HL-60 (cell line): ENCODE measurements at regions not wholly inside any gene's neighbourhood (a gene's known extent, or its start where the extent isn't known, plus 50 kb on each side); places are given as distances from the start of the nearest gene placed in this dataset.

Experiments used
- DNase-seq, 2 experiments: peaks; one replicate each; pipeline ENCODE4 v3.0.0-alpha.2; 2010 to 2020; ENCODE audit warnings: low read depth in 1 of 2, low spot score in 1 of 2
- H3K27ac ChIP-seq: fragments of 250-450 bp; sonication (Bioruptor Pico); replicated peaks from 2 replicates; pipeline ENCODE4 v1.5.1; 2020; ENCODE audit warnings: mild to moderate bottlenecking, moderate library complexity
- H3K27me3 ChIP-seq: fragments of 250-450 bp; sonication (Bioruptor Pico); 2 replicates; pipeline ENCODE4 v1.5.1; 2021; ENCODE audit warnings: mild to moderate bottlenecking, moderate library complexity; ENCODE audit not compliant: insufficient read depth, poor library complexity, severe bottlenecking
- H3K4me3 ChIP-seq: replicated peaks from 2 replicates; pipeline ENCODE4 v1.5.1; 2011; ENCODE audit warnings: mild to moderate bottlenecking, control low read depth, low read length; ENCODE audit not compliant: insufficient read depth
- GABPA ChIP-seq: IDR thresholded peaks from 2 replicates; pipeline ENCODE4 v1.6.1; 2012; ENCODE audit warnings: low read depth
- POLR2AphosphoS5 ChIP-seq: IDR thresholded peaks from 2 replicates; pipeline ENCODE4 v1.6.1; 2012; ENCODE audit warnings: low read depth
- SPI1 ChIP-seq: IDR thresholded peaks from 2 replicates; pipeline ENCODE4 v1.6.1; 2012; ENCODE audit warnings: low read depth, mild to moderate bottlenecking, borderline replicate concordance
- TF ChIP-seq, protein P1 (sequence below): IDR thresholded peaks from 2 replicates; pipeline ENCODE4 v1.6.1; 2012; ENCODE audit warnings: low read depth; ENCODE audit not compliant: insufficient replicate concordance
- TF ChIP-seq, protein P2 (sequence below): IDR thresholded peaks from one replicate; pipeline ENCODE4 v1.5.1; 2011; ENCODE audit warnings: low read length, control low read depth, inconsistent platforms; ENCODE audit not compliant: insufficient read depth

DNA sequence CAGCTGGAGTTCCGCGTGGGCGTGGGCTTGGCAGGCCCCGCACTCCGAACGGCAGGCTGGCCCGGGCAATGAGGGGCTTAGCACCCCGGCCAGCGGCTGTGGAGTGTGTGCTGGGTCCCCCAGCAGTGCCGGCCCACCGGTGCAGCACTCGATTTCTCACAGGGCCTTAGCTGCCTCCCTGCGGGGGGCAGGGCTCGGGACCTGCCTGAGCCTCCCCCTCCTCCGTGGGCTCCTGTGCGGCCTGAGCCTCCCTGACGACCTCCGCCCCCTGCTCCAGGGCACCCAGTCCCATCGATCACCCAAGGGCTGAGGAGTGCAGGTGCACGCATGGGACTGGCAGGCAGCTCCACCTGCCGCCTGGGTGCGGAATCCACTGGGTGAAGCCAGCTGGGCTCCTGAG is 191.8 kb downstream of the CYLC2 start:
- DNase-seq: no peak
- TF ChIP-seq GABPA (no peak), POLR2AphosphoS5 (no peak), SPI1 (no peak)
- TF ChIP-seq, protein P1, sequence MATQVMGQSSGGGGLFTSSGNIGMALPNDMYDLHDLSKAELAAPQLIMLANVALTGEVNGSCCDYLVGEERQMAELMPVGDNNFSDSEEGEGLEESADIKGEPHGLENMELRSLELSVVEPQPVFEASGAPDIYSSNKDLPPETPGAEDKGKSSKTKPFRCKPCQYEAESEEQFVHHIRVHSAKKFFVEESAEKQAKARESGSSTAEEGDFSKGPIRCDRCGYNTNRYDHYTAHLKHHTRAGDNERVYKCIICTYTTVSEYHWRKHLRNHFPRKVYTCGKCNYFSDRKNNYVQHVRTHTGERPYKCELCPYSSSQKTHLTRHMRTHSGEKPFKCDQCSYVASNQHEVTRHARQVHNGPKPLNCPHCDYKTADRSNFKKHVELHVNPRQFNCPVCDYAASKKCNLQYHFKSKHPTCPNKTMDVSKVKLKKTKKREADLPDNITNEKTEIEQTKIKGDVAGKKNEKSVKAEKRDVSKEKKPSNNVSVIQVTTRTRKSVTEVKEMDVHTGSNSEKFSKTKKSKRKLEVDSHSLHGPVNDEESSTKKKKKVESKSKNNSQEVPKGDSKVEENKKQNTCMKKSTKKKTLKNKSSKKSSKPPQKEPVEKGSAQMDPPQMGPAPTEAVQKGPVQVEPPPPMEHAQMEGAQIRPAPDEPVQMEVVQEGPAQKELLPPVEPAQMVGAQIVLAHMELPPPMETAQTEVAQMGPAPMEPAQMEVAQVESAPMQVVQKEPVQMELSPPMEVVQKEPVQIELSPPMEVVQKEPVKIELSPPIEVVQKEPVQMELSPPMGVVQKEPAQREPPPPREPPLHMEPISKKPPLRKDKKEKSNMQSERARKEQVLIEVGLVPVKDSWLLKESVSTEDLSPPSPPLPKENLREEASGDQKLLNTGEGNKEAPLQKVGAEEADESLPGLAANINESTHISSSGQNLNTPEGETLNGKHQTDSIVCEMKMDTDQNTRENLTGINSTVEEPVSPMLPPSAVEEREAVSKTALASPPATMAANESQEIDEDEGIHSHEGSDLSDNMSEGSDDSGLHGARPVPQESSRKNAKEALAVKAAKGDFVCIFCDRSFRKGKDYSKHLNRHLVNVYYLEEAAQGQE: no peak
- TF ChIP-seq, protein P2, sequence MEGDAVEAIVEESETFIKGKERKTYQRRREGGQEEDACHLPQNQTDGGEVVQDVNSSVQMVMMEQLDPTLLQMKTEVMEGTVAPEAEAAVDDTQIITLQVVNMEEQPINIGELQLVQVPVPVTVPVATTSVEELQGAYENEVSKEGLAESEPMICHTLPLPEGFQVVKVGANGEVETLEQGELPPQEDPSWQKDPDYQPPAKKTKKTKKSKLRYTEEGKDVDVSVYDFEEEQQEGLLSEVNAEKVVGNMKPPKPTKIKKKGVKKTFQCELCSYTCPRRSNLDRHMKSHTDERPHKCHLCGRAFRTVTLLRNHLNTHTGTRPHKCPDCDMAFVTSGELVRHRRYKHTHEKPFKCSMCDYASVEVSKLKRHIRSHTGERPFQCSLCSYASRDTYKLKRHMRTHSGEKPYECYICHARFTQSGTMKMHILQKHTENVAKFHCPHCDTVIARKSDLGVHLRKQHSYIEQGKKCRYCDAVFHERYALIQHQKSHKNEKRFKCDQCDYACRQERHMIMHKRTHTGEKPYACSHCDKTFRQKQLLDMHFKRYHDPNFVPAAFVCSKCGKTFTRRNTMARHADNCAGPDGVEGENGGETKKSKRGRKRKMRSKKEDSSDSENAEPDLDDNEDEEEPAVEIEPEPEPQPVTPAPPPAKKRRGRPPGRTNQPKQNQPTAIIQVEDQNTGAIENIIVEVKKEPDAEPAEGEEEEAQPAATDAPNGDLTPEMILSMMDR: no peak
- Histone ChIP-seq H3K4me3 (no peak overlapping the region), H3K27me3 (no peaks in the 10 kb centered on the region), H3K27ac (no peak overlapping the region)

DNA sequence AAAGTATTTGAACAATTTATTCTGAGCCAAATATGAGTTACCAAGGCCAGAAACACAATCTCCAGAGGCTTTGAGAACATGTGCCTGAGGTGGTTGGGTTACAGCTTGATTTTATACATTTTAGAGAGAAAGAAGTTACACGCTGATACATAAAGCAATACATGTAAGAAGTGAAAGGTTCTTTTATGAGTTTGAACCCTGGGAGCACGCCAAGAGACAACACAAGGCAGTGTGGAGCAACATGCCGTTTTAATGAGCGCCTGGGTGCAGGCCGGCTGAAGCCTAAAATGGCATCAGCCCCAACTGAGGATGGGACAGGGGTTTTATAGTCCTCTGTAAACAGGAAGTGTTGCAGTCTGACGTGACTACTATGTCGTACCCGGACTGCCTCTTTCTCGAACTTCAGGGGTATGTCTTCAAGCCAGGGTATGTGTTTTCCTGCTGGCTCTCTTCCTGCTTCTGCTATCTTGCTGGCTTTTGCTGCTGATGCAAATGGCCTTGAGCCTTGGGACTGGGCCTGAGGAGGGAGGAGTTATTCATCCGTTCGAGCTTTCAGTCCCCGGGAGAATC is 193.7 kb downstream of the CYLC2 start:
- Histone ChIP-seq H3K4me3 (no peak overlapping the region), H3K27me3 (no peaks in the 10 kb centered on the region), H3K27ac (no peak overlapping the region)
- no peak for DNase-seq
- TF ChIP-seq, protein P1: no peak
- TF ChIP-seq SPI1 (no peak), GABPA (no peak), POLR2AphosphoS5 (no peak)
- TF ChIP-seq, protein P2: no peak

DNA sequence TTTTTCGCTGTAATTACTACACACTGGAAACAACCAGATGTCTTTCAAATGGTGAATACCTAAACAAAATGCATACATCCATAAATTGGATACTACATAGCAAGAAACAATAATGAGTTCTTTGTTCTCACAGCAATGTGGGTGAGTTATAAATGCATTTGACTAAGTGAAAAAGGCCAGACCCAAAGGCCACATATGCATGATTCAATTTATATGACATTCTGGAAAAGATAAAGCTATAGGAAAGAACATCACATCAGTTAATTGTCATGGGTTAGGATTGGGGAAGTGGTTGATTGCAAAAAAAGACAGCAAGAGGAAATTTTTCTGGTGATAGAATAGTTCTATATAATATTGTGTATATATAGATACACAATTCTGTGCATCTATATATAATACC is 198.9 kb downstream of the CYLC2 start:
- TF ChIP-seq, protein P2: no peak
- 0 out of 2 replicates have a peak, but pooled peaks have one; percentile 13 for TF ChIP-seq SPI1
- Histone ChIP-seq H3K4me3 (no peak overlapping the region), H3K27ac (no peak overlapping the region), H3K27me3 (no peaks in the 10 kb centered on the region)
- no peak for DNase-seq

DNA sequence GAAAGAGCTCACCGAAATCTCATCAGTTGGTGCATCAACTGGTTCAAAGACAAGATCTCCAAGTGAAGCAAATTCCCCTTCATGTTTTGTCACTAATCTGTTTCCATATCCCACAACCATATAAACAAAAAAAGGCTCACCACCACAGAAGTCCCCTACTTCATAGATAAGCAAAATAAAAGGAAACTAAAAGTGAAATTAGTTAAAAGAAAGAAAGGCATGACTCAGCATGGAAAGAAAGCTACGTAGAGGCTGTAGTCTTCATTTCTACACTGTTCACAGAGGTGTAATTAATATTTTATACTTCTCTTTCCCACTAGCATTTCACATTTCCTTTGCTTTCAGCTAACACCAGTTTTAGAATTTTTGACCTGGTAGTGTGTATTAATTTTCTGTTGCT is 208.0 kb downstream of the CYLC2 start:
- Histone ChIP-seq H3K27me3 (no peaks in the 10 kb centered on the region), H3K27ac (no peak overlapping the region), H3K4me3 (no peak overlapping the region)
- no peak for DNase-seq
- TF ChIP-seq, protein P2: no peak
- TF ChIP-seq GABPA: no peak
- no peak for TF ChIP-seq POLR2AphosphoS5
- TF ChIP-seq SPI1: no peak
- TF ChIP-seq, protein P1: no peak
